ENCODE measurements at regions not wholly inside any gene's neighbourhood (a gene's known extent, or its start where the extent isn't known, plus 50 kb on each side); places are given as distances from the start of the nearest gene placed in this dataset.

GRCh38 chr12:13496111-13496510, 299.6 kb downstream of the EMP1 start:
- Histone ChIP-seq H3K27me3 (ENCODE audit: insufficient read depth, poor library complexity, severe bottlenecking) (no peaks in the 10 kb centered on the region), H3K4me3 (replicated peaks; ENCODE audit: insufficient read depth, low read length) (no peak overlapping the region), H3K27ac (replicated peaks) (no peak overlapping the region)
- TF ChIP-seq GABPA (IDR thresholded peaks at IDR 0.05; ENCODE audit: low read depth), result no peak
- TF ChIP-seq POLR2AphosphoS5 (IDR thresholded peaks at IDR 0.05; ENCODE audit: low read depth), result no peak
- DNase-seq (ENCODE audit: low read depth in 1 of 2, low spot score in 1 of 2), result no peak

GRCh38 chr12:13489246-13489645, 292.7 kb downstream of the EMP1 start:
- no peak overlapping the region for H3K4me3 ChIP-seq (replicated peaks; ENCODE audit: insufficient read depth, low read length)
- peaks cover 4% of the 10 kb centered on the region for H3K27me3 ChIP-seq (ENCODE audit: insufficient read depth, poor library complexity, severe bottlenecking)
- no peak for DNase-seq (ENCODE audit: low read depth in 1 of 2, low spot score in 1 of 2)
- H3K27ac ChIP-seq (replicated peaks), result no peak overlapping the region
- no peak for TF ChIP-seq GABPA (IDR thresholded peaks at IDR 0.05; ENCODE audit: low read depth)
- no peak for TF ChIP-seq SPI1 (IDR thresholded peaks at IDR 0.05; ENCODE audit: borderline replicate concordance, low read depth)
- no peak for TF ChIP-seq POLR2AphosphoS5 (IDR thresholded peaks at IDR 0.05; ENCODE audit: low read depth)
- no peak for TF ChIP-seq REST (IDR thresholded peaks at IDR 0.05; ENCODE audit: insufficient replicate concordance, low read depth)
- TF ChIP-seq, protein P1, sequence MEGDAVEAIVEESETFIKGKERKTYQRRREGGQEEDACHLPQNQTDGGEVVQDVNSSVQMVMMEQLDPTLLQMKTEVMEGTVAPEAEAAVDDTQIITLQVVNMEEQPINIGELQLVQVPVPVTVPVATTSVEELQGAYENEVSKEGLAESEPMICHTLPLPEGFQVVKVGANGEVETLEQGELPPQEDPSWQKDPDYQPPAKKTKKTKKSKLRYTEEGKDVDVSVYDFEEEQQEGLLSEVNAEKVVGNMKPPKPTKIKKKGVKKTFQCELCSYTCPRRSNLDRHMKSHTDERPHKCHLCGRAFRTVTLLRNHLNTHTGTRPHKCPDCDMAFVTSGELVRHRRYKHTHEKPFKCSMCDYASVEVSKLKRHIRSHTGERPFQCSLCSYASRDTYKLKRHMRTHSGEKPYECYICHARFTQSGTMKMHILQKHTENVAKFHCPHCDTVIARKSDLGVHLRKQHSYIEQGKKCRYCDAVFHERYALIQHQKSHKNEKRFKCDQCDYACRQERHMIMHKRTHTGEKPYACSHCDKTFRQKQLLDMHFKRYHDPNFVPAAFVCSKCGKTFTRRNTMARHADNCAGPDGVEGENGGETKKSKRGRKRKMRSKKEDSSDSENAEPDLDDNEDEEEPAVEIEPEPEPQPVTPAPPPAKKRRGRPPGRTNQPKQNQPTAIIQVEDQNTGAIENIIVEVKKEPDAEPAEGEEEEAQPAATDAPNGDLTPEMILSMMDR (IDR thresholded peaks at IDR 0.05; ENCODE audit: insufficient read depth, low read length), result no peak

GRCh38 chr12:13487326-13487725, 290.8 kb downstream of the EMP1 start:
- H3K4me3 ChIP-seq (replicated peaks; ENCODE audit: insufficient read depth, low read length), result no peak overlapping the region
- H3K27ac ChIP-seq (replicated peaks), result no peak overlapping the region
- peaks cover 4% of the 10 kb centered on the region for H3K27me3 ChIP-seq (ENCODE audit: insufficient read depth, poor library complexity, severe bottlenecking)
- no peak for TF ChIP-seq POLR2AphosphoS5 (IDR thresholded peaks at IDR 0.05; ENCODE audit: low read depth)
- no peak for TF ChIP-seq GABPA (IDR thresholded peaks at IDR 0.05; ENCODE audit: low read depth)
- no peak for TF ChIP-seq REST (IDR thresholded peaks at IDR 0.05; ENCODE audit: insufficient replicate concordance, low read depth)
- TF ChIP-seq, protein P1 (IDR thresholded peaks at IDR 0.05; ENCODE audit: insufficient read depth, low read length), result no peak
- TF ChIP-seq SPI1 (IDR thresholded peaks at IDR 0.05; ENCODE audit: borderline replicate concordance, low read depth), result no peak
- DNase-seq (ENCODE audit: low read depth in 1 of 2, low spot score in 1 of 2), result no peak

DNA sequence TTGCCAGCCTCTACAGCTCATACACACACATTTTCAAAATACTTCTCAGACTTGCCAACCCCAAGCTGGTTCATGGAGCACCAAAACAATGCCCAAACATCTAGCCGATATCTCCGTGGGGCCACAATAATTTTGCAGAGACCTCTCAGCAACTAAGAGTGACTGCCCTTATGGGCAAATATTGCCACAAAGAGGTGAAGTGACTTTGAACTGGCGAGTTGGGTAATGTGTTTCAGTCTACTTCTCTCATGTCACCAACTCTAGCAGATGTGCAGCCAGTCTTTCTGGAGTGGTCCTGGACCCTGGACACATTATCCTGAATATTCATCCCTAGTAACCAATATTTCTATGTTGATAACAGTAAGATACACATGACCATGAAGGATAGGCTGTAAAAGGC, 290.3 kb downstream of the EMP1 start:
- TF ChIP-seq GABPA (IDR thresholded peaks at IDR 0.05; ENCODE audit: low read depth) (no peak), REST (IDR thresholded peaks at IDR 0.05; ENCODE audit: insufficient replicate concordance, low read depth) (no peak), SPI1 (IDR thresholded peaks at IDR 0.05; ENCODE audit: borderline replicate concordance, low read depth) (no peak), POLR2AphosphoS5 (IDR thresholded peaks at IDR 0.05; ENCODE audit: low read depth) (no peak)
- TF ChIP-seq, protein P1 (IDR thresholded peaks at IDR 0.05; ENCODE audit: insufficient read depth, low read length), result no peak
- peaks cover 4% of the 10 kb centered on the region for H3K27me3 ChIP-seq (ENCODE audit: insufficient read depth, poor library complexity, severe bottlenecking)
- DNase-seq (ENCODE audit: low read depth in 1 of 2, low spot score in 1 of 2), result no peak
- H3K4me3 ChIP-seq (replicated peaks; ENCODE audit: insufficient read depth, low read length), result no peak overlapping the region
- H3K27ac ChIP-seq (replicated peaks), result no peak overlapping the region
